H1 (cell line): ENCODE measurements at regions not wholly inside any gene's neighbourhood (a gene's known extent, or its start where the extent isn't known, plus 50 kb on each side); places are given as distances from the start of the nearest gene placed in this dataset.

Experiments used
- EZH2 ChIP-seq: fragments of 200-600 bp; sonication (generic); IDR thresholded peaks from 2 replicates; pipeline ENCODE4 v1.7.1; 2012; ENCODE audit warnings: low read depth, mild to moderate bottlenecking, moderate library complexity, low read length, inconsistent platforms; ENCODE audit not compliant: severe bottlenecking
- POLR2AphosphoS5 ChIP-seq: IDR thresholded peaks from 2 replicates; pipeline ENCODE4 v1.6.1; 2011; ENCODE audit warnings: low read depth, low read length
- SIN3A ChIP-seq, 2 experiments: IDR thresholded peaks in 1 of 2; conservative IDR thresholded peaks in 1 of 2; 2 replicates each; pipeline ENCODE4 v1.6.1; 2011 to 2012; ENCODE audit warnings: low read length in 2 of 2, improper control_type of control experiment in 1 of 2, low read depth in 1 of 2, mild to moderate bottlenecking in 1 of 2
- TF ChIP-seq, protein P1 (sequence below), 3 experiments: IDR thresholded peaks; 1 replicate in 2 of 3; 2 replicates in 1 of 3; pipeline versions ENCODE4 v1.5.1 to v1.6.1; 2011; ENCODE audit warnings: low read length in 3 of 3, mild to moderate bottlenecking in 3 of 3, inconsistent platforms in 2 of 3, low read depth in 1 of 3, moderate library complexity in 1 of 3; ENCODE audit not compliant: insufficient read depth in 1 of 3; ENCODE audit errors: control extremely low read depth in 1 of 3

DNA sequence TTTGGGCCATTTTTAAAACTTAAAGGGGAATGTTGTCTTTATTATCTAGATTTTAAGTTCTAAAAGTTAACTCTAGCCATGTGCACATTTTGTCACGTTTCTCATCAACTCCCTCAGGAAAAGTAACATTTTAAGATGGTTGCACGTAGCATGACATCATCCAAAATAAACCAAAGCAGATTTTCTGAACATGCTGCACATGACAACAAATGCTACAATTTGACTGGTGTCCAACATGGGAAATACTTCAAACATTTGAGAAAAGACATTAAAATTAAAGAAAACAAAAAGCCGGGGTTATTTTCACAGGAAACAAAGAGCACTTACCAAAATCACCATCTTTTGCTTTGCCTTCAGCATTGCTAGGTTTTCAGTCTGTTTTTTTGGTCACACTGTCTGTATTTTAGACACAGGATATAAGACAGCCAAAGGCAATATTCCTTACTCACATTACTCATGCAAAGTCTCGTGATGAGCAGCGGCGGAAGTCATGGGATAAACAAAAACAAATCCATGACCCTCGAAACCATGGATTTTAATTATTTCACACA is 51.3 kb upstream of the RND3 start:
- TF ChIP-seq, protein P1, sequence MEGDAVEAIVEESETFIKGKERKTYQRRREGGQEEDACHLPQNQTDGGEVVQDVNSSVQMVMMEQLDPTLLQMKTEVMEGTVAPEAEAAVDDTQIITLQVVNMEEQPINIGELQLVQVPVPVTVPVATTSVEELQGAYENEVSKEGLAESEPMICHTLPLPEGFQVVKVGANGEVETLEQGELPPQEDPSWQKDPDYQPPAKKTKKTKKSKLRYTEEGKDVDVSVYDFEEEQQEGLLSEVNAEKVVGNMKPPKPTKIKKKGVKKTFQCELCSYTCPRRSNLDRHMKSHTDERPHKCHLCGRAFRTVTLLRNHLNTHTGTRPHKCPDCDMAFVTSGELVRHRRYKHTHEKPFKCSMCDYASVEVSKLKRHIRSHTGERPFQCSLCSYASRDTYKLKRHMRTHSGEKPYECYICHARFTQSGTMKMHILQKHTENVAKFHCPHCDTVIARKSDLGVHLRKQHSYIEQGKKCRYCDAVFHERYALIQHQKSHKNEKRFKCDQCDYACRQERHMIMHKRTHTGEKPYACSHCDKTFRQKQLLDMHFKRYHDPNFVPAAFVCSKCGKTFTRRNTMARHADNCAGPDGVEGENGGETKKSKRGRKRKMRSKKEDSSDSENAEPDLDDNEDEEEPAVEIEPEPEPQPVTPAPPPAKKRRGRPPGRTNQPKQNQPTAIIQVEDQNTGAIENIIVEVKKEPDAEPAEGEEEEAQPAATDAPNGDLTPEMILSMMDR (IDR thresholded peaks at IDR 0.05; ENCODE audit: control extremely low read depth in 1 of 3, insufficient read depth in 1 of 3, low read depth in 1 of 3, low read length in 3 of 3) = no peak
- TF ChIP-seq EZH2 (no peak), SIN3A (conservative IDR thresholded peaks at IDR 0.05 in 1 of 2, IDR thresholded peaks at IDR 0.05 in 1 of 2; ENCODE audit: low read depth in 1 of 2, low read length in 2 of 2) (no peak), POLR2AphosphoS5 (no peak)
